ENCODE measurements at regions not wholly inside any gene's neighbourhood (a gene's known extent, or its start where the extent isn't known, plus 50 kb on each side); places are given as distances from the start of the nearest gene placed in this dataset.

DNA sequence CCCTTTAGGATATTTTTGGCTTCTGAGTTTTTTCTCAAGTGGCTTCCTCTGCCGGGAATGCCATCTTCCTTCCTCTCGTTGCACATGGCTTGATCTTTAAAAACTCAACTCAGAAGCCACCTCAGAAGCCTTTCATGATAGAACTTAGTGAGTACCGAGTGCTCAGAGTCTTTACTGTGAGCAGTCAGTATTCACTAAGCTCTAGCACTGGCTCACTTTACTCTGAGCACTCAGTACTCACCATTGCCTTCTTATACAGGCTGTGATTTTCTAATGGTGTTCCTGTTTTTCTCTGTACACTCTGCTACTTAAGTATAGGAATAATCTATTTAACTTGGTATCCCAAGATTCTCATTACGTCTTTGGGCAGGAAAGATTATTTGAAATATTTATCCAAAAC lies 116.2 kb downstream of the PFDN4 start:
- TF ChIP-seq, protein P1, sequence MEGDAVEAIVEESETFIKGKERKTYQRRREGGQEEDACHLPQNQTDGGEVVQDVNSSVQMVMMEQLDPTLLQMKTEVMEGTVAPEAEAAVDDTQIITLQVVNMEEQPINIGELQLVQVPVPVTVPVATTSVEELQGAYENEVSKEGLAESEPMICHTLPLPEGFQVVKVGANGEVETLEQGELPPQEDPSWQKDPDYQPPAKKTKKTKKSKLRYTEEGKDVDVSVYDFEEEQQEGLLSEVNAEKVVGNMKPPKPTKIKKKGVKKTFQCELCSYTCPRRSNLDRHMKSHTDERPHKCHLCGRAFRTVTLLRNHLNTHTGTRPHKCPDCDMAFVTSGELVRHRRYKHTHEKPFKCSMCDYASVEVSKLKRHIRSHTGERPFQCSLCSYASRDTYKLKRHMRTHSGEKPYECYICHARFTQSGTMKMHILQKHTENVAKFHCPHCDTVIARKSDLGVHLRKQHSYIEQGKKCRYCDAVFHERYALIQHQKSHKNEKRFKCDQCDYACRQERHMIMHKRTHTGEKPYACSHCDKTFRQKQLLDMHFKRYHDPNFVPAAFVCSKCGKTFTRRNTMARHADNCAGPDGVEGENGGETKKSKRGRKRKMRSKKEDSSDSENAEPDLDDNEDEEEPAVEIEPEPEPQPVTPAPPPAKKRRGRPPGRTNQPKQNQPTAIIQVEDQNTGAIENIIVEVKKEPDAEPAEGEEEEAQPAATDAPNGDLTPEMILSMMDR (IDR thresholded peaks at IDR 0.05; ENCODE audit: extremely low read depth, missing control alignments) = no peak
- no peak for DNase-seq (ENCODE audit: low spot score)

DNA sequence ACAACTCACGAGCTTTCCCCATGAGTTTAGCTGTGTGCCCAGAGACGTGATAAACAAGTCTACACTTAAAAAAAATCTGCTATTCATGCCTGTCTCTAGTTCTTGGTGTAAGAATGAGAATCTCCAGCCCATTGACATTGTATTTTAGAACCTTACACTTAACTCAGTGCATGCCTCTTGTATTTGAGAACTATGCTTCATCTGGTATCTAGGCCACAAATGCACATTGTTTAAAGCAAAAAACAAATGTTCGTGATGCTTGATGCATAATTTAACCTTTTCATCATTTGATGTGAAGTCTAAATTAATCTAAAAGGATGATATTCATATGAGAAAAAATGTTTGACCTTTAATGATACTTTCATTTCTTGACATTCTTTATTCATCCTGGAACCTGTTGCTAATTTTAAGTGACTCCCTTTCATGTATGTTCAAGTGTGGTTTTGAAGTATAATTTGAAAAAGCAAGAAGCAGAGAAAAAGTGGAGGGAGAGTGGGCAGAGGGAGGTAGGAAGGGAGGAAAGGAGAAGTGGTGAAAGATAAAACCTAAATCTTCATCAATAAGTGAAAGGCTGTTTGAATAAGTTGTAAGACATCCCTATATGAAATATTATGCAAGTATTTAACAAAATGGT lies 116.9 kb downstream of the PFDN4 start:
- TF ChIP-seq, protein P1 (IDR thresholded peaks at IDR 0.05; ENCODE audit: extremely low read depth, missing control alignments) = no peak
- no peak for DNase-seq (ENCODE audit: low spot score)

DNA sequence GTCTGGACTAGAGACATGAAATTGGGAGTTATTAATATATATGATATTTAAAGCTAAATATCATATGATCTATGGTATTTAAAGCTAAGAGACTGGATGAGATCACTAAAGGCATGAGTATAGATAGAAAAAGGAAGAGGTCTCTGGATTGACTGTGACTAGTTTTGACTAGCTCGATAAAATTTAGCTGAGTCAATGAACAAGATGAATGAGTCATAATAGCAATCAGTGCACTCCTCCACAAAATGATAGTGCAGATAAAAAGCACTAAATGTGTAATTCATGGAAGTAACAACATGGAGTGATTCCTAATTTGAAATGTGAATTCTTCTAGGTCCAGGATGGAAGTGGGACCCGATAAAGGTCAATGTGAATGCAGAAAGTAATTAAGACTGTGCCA lies 127.4 kb downstream of the PFDN4 start:
- no peak for DNase-seq (ENCODE audit: low spot score)
- TF ChIP-seq, protein P1 (IDR thresholded peaks at IDR 0.05; ENCODE audit: extremely low read depth, missing control alignments) = no peak

DNA sequence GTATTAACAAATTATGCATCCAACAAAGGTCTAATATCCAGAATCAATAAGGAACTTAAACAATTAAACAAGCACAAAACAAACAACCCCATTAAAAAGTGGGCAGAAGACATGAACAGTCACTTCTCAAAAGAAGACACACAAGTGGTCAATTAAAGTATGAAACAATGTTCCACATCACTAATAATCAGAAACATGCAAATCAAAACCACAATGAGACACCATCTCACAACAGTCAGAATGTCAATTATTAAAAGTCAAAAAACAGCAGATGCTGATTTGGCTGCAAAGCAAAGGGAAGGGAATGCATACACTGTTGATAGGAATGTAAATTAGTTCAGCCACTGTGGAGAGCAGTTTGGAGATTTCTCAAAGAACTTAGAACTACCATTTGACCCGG lies 129.3 kb downstream of the PFDN4 start:
- TF ChIP-seq, protein P1 (IDR thresholded peaks at IDR 0.05; ENCODE audit: extremely low read depth, missing control alignments) = no peak
- DNase-seq (ENCODE audit: low spot score) = no peak

DNA sequence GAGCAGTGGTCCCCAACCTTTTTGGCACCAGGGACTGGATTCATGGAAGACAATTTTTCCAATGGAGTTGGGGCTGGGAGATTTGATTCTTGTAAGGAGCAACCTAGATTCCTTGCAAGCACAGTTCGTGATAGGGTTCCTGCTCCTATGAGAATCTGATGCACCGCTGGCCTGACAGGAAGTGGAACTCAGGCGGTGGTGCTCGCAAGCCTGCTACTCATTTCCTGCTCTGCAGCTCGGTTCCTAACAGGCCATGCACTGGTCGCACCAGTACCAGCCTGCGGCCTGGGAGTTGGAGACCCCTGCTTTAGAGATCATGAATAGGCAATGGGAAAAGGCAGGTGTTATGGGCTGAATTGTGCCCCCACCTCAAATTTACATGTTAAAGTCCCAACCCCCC lies 131.2 kb downstream of the PFDN4 start:
- no peak for DNase-seq (ENCODE audit: low spot score)
- TF ChIP-seq, protein P1 (IDR thresholded peaks at IDR 0.05; ENCODE audit: extremely low read depth, missing control alignments) = no peak

DNA sequence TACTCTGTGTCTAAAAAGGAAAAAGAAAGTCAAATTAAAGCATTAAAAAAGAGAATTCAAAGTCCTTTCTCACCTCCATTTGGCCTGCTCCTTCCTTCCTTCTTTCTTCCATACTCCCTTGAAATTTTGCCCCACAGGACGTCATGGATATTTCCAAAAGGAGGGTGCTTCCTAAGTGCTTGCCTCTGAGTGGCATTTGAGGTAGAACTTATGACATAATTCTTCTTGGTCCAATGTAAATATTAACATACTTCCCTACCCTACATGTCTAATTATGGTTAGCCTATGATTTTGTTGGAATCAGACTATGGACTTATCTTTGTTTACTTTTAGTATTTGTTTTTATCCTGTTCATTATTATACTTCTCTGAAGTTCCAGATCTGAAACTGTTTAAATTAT lies 132.3 kb downstream of the PFDN4 start:
- TF ChIP-seq, protein P1 (IDR thresholded peaks at IDR 0.05; ENCODE audit: extremely low read depth, missing control alignments) = no peak
- DNase-seq (ENCODE audit: low spot score) = no peak

DNA sequence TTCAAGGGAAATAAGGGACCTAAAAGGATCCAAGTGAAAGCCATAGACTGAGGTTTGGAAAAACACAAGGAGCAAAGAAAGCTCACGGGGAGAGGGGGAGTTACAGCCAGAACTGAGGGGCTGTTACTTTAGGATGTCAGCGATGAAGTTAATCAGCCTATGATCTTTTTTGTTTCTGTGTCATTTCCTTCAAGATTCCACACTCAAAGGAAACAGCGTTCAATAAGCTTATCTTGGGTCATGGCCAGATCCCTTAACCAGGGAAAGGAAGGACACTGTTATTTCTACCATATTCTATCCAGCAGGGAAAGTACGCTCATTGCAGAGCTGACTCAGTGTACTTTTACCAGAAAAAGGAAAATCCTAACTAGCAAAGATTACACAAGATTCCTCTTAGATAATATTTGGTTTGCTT lies 132.8 kb downstream of the PFDN4 start:
- TF ChIP-seq, protein P1 (IDR thresholded peaks at IDR 0.05; ENCODE audit: extremely low read depth, missing control alignments) = no peak
- DNase-seq (ENCODE audit: low spot score) = no peak
